GM19397 (cell line): ENCODE measurements at regions not wholly inside any gene's neighbourhood (a gene's known extent, or its start where the extent isn't known, plus 50 kb on each side); places are given as distances from the start of the nearest gene placed in this dataset.

Source experiments
- ATAC-seq: cut with Tn5 transposase; IDR thresholded peaks from one replicate; pipeline ENCODE4 v1.9.1; 2021; ENCODE audit warnings: mild to moderate bottlenecking, moderate library complexity; ENCODE audit not compliant: unreplicated experiment

- no peak for ATAC-seq
Measured at GRCh38 chr9:78848061-78848460, 551.1 kb downstream of the PSAT1 start.

DNA sequence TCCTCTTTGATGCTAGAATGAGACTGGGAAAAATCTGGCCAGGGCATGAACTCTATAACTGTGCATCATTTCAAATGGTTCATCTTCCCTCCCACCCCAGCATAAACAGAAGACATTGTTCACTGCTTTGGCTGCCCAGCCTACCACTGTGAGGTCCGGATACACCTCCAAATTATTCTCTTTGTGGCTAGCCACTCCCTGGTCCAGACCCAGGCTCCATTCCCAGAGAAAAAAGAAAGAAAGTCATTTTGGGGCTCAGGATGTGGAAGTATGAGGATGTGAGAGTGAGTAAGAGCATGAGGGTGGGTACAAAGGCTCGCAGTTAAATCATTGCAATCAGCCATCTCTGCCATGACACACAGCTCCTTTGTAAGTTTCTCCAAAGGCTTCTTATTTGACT is 559.2 kb downstream of the PSAT1 start:
- ATAC-seq, result no peak

DNA sequence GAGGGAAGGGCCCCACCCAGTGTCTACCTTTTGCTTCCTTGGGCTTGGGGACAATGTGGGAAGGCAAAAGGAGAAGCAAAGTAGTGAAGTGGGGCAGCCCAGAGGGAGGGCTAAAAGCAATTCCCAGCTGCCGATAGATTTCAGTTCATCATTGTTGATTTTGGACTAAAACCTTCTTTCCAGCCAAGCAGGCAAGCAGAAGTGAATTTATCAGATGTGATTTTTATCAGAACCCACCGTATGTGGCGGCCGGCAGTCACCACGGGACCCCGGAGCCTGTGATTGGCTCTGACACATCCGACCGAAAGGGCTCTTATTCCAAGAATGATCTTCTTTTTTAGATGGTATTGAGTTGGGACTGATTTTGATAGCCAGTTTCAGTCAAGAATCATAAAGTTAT is 559.9 kb downstream of the PSAT1 start:
- ATAC-seq, result no peak

GRCh38 chr9:78857373-78858225 is 560.7 kb downstream of the PSAT1 start:
- no peak for ATAC-seq

- ATAC-seq, result no peak
Measured at GRCh38 chr9:78858266-78858665, 561.3 kb downstream of the PSAT1 start.

GRCh38 chr9:78860801-78861475 is 564.0 kb downstream of the PSAT1 start:
- no peak for ATAC-seq

- no peak for ATAC-seq
Measured at GRCh38 chr9:78863531-78863930, 566.6 kb downstream of the PSAT1 start.

DNA sequence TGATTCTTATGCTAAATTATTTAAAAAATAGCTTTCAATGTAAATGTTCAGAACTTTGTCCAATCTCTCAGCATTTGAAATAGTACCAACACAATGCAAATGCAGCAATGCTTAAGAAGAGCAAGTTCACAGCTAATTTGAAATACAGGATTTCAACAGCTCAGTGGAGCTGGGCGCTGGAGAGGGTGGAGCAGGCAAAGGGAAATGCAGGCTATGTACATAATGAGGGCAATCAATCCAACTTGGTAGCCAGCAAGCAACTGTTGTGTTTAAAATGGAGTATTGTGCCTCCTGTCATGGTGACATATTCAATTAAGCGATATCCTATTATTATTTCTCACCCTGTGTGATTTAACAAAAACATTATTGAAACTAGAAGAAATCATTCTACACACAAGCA is 568.8 kb downstream of the PSAT1 start:
- ATAC-seq, result no peak

GRCh38 chr9:78866207-78867132 is 569.5 kb downstream of the PSAT1 start:
- ATAC-seq, result no peak

DNA sequence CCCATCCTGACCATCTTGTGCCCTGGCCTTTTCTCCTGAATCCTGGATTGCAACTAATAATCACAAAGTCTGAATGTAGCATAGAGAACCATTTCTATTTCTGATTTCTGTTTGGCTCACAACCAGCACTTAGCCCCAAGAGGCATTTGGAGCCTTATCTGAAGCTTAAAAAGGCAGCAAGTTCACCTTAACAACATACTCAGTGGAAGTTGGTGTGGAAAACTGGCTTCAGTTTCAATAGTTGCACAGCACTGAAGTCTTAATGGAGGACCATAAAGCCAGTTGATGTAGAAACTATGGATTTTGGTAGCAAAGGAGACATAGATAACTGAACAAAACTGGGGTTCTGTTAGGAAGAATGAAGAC is 574.1 kb downstream of the PSAT1 start:
- no peak for ATAC-seq

- ATAC-seq, result no peak
Measured at GRCh38 chr9:78871452-78872331, 574.8 kb downstream of the PSAT1 start.

- ATAC-seq, result no peak
Measured at GRCh38 chr9:78874061-78874460, 577.1 kb downstream of the PSAT1 start.

DNA sequence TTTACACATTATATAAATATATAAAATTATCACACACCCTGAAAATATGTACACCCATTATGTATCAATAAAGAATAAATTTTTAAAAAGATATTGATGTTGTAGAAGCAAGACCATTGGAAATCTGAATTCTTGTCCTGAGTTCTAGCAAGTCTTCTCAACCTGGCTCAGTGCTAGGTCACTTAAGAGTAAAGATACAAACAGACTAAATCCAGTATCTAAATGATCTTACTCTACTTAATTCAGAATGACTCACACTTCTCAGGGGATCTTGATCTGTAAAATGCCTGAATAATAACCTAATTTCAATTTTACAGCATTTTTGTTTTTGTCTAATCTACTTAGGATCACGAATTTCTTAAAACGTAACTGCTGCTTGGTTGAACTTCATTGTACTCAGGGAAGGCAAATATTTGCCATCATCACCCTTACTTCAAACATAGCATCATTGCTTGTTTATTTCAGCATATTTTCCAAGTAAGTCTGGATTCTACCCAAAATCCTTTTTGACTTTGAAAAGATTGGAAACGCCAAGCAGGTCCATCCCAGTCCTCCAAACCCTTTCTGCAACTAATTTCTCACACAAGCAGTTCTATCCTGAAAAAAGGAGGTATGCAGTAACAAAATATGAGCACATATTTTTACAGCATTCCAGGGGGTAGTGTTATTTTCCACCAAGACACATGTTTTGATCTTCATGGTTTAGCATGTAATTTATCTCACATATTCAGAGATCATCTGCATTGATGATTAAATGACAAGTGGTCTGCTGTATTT is 582.6 kb downstream of the PSAT1 start:
- no peak for ATAC-seq

- no peak for ATAC-seq
Measured at GRCh38 chr9:78881295-78881694, 584.4 kb downstream of the PSAT1 start.

GRCh38 chr9:78882481-78882880 is 585.6 kb downstream of the PSAT1 start:
- ATAC-seq, result no peak

DNA sequence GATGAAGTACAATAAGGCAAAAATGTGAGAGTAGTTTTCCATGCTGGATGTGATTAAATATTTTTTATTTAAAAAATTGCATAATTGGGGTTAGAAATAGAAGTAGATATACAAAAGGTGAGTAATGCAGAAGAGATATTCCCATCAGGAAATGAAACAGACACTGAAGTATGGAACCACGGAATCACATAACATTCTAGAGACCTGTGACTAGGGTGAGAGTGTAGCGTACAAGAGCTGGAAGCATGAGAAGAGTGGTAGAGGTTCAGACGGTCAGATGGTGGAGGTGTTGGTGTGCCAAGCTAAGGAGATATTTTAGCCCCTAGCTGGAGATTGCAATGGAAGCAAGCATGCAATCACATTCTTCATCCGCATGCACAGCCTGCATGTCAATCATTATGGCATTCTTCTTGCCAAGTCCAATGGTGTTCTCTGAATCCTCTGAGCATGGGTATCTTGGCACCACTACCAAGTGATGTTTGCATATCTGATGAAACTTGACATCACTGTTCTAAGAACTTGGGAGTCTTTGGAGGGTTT is 587.8 kb downstream of the PSAT1 start:
- no peak for ATAC-seq

GRCh38 chr9:78892182-78892581 is 595.3 kb downstream of the PSAT1 start:
- no peak for ATAC-seq

GRCh38 chr9:78892769-78893168 is 595.8 kb downstream of the PSAT1 start:
- no peak for ATAC-seq

DNA sequence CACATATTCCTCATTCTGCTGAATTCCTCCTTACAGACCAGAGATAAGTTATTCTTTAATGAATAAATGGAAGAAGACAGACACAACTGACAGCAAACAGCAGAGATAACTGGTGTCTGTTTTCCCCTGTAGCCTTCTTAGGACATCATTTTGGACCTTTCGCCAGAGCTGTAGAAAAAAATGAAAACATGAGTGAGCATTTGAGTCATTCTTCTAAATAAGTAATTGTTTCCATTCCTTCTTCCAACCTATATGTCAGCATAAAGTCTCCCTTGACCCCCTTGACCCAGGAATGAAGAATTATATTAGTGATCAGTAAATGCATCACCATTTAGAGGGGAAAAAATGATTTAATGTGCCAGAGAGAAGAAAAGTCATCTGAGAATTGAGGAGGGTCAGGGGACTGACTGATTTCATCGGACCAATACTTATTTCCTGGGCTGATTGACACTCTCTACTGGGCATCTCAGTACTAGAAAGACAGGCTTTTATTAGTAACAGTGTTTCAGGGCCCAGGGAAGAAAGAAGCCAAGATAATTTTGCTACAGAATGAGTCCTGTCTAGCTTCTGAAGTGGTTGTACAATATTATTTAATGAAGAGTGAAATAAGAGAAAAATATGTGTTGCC is 597.0 kb downstream of the PSAT1 start:
- ATAC-seq, result no peak
